HepG2 (cell line): ENCODE measurements at regions not wholly inside any gene's neighbourhood (a gene's known extent, or its start where the extent isn't known, plus 50 kb on each side); places are given as distances from the start of the nearest gene placed in this dataset.

Experiments
- ATAC-seq: fragments of 200-7000 bp; cut with Tn5 transposase; 3 replicates; pipeline ENCODE4 v1.9.1; 2020; ENCODE audit warnings: mild to moderate bottlenecking, moderate library complexity
- BruUV-seq: library from RNA; stranded (reverse); fragments of 400-500 nt; replicated peaks from 2 replicates; lab custom pipeline; 2021; lab: Mats Ljungman, UMichigan
- CTCF ChIA-PET: fragments of 300-600 bp; formaldehyde crosslinking; extraction: SDS; loops from one replicate; lab custom pipeline; 2021; ENCODE audit warnings: low total read pairs, inconsistent platforms, low intra/inter-chr PET ratio; lab: Yijun Ruan, JAX
- POLR2A ChIA-PET: fragments of 350-600 bp; sonication (Branson Sonifier 250); formaldehyde crosslinking; loops from one replicate; lab custom pipeline; 2020; ENCODE audit warnings: antibody characterized with exemption, inconsistent platforms; lab: Yijun Ruan, JAX
- DNase-seq: peaks from one replicate; pipeline ENCODE4 v3.0.0-alpha.2; 2015; ENCODE audit warnings: low spot score
- FAIRE-seq: peaks from 3 replicates; lab custom pipeline; 2011; peaks lifted over from hg19 to GRCh38; lab: Jason Lieb, UNC
- H2AFZ ChIP-seq: one replicate; pipeline ENCODE4 v1.6.1; 2011; ENCODE audit warnings: low read length, inconsistent platforms
- H3K27ac ChIP-seq: fragments of 300-600 bp; 3 replicates; pipeline ENCODE4 v1.8.0; 2011; ENCODE audit warnings: mixed run types, mild to moderate bottlenecking, mixed read lengths, low read length, inconsistent platforms; ENCODE audit not compliant: insufficient read depth; ENCODE audit errors: extremely low read length
- H3K27me3 ChIP-seq, 2 experiments: fragments of 200-600 bp in 1 of 2; 2 replicates in 1 of 2; 3 replicates in 1 of 2; pipeline versions ENCODE4 v1.6.0 to v1.8.0; 2011; ENCODE audit warnings: low read length in 2 of 2, mild to moderate bottlenecking in 2 of 2, moderate library complexity in 2 of 2, inconsistent platforms in 1 of 2; ENCODE audit not compliant: insufficient read depth in 2 of 2, control insufficient read depth in 1 of 2
- H3K36me3 ChIP-seq, 2 experiments: fragments of 200-600 bp in 1 of 2; replicated peaks in 1 of 2; 2 replicates in 1 of 2; 3 replicates in 1 of 2; pipeline versions ENCODE4 v1.5.1 to v1.8.0; 2011; ENCODE audit warnings: low read length in 2 of 2, inconsistent platforms in 1 of 2; ENCODE audit not compliant: insufficient read depth in 2 of 2, control insufficient read depth in 1 of 2
- H3K4me1 ChIP-seq: 2 replicates; pipeline ENCODE4 v1.5.1; 2012; ENCODE audit warnings: low read length, inconsistent platforms; ENCODE audit not compliant: insufficient read depth
- H3K4me2 ChIP-seq: 2 replicates; pipeline ENCODE4 v1.6.0; 2011; ENCODE audit warnings: low read depth, low read length, inconsistent platforms
- H3K4me3 ChIP-seq, 3 experiments: fragments of 200-600 bp in 1 of 3; sonication (generic), shearing (Covaris generic) in 1 of 3; replicated peaks in 1 of 3; 2 replicates each; pipeline ENCODE4 v1.5.1; 2011 to 2016; ENCODE audit warnings: low read length in 3 of 3, inconsistent platforms in 2 of 3, low read depth in 2 of 3, mild to moderate bottlenecking in 2 of 3, control low read depth in 1 of 3, mixed read lengths in 1 of 3; ENCODE audit not compliant: insufficient read depth in 1 of 3
- H3K79me2 ChIP-seq: one replicate; pipeline ENCODE4 v1.6.1; 2011; ENCODE audit warnings: low read length, inconsistent platforms; ENCODE audit not compliant: insufficient read depth
- H3K9ac ChIP-seq: 2 replicates; pipeline ENCODE4 v1.6.0; 2011; ENCODE audit warnings: mild to moderate bottlenecking, low read depth, low read length, inconsistent platforms; ENCODE audit not compliant: insufficient read depth
- H3K9me3 ChIP-seq: 2 replicates; pipeline ENCODE4 v1.5.1; 2012; ENCODE audit warnings: mild to moderate bottlenecking, low read length
- H4K20me1 ChIP-seq: 2 replicates; pipeline ENCODE4 v1.6.0; 2011; ENCODE audit warnings: inconsistent platforms, mild to moderate bottlenecking, low read length, moderate library complexity; ENCODE audit not compliant: insufficient read depth
- HIVEP1 ChIP-seq: sonication (generic); formaldehyde crosslinking; IDR thresholded peaks from 2 replicates; pipeline ENCODE4 v1.4.0; 2020; ENCODE audit warnings: mild to moderate bottlenecking, missing genetic modification reagents
- KDM6A ChIP-seq: IDR thresholded peaks from 2 replicates; pipeline ENCODE4 v1.6.1; 2016; ENCODE audit warnings: low read depth
- NFIC ChIP-seq: IDR thresholded peaks from 2 replicates; pipeline ENCODE4 v1.6.1; 2012; ENCODE audit warnings: mild to moderate bottlenecking, low read length, inconsistent platforms
- NKX3-1 ChIP-seq: sonication (generic); formaldehyde crosslinking; IDR thresholded peaks from 2 replicates; pipeline ENCODE4 v1.5.0; 2020; ENCODE audit warnings: missing genetic modification reagents
- PAWR ChIP-seq: sonication (generic); formaldehyde crosslinking; IDR thresholded peaks from 2 replicates; pipeline ENCODE4 v1.4.0; 2020; ENCODE audit warnings: missing genetic modification reagents, mild to moderate bottlenecking, borderline replicate concordance
- SIX1 ChIP-seq: sonication (generic); formaldehyde crosslinking; IDR thresholded peaks from 2 replicates; pipeline ENCODE4 v1.4.0; 2020; ENCODE audit warnings: missing genetic modification reagents, borderline replicate concordance
- WGBS: methylation state at CpG from one replicate; pipeline ENCODE4 v1.1.6; 2017; ENCODE audit warnings: low lambda C conversion rate; 5-methylcytosine and 5-hydroxymethylcytosine counted together
- in situ Hi-C: cut with HindIII; loops from 2 replicates; pipeline ENCODE4 v1.10.0; 2017; ENCODE audit warnings: low pct_unique_long_range_greater_than_20kb; ENCODE audit not compliant: extremely low pct_ligation_motif_present
- intact Hi-C: fragments of 100-400 bp; cut with micrococcal nuclease; formaldehyde crosslinking; loops from one replicate; pipeline ENCODE4 v1.10.0; 2022; ENCODE audit not compliant: unreplicated experiment
- TF ChIP-seq, protein P1 (sequence below): sonication (generic); formaldehyde crosslinking; IDR thresholded peaks from 2 replicates; pipeline ENCODE4 v1.8.0; 2022; ENCODE audit warnings: mild to moderate bottlenecking, missing genetic modification reagents; ENCODE audit not compliant: insufficient replicate concordance
- TF ChIP-seq, protein P2 (sequence below): sonication (generic); formaldehyde crosslinking; conservative IDR thresholded peaks from 2 replicates; pipeline ENCODE4 v1.4.0; 2020; ENCODE audit warnings: missing genetic modification reagents

DNA sequence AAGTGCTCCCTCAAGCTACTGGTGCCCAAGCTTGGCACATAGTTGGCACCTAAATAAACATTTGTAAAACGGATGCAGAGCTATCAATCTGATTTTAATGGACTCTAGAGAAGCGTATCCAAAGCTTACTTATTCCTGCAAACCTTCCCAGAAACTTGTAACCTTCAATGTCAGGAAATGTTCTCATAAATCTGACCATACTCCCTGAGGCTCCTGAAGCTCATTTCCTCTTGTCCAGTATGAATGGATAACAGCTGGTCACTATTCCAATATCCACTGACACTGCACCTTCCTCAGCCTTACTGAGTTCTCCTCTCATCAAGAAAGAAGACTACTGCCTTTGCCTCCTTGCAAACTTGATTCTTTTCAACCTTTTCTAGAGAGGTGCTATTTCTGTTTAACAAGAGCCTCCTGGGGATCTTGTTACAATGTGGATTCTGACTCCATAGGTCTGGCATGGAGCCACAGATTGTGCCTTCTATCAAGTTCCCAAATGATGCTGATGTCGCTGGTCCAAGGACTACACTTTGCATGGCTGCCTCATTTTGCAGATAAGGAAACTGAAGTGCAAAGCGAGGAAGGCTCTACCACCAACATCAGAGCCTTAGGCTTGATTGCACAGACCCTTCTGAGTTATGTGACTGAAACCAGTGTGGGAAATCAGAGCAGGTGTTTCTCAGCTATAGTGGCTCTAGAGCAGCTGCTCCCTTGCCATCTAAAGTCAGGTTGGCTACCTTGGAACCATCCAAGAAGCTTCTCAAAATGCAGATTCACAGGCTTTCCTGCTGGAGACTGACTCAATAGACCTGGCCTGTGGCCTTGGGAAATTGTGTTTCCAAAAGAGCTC is 377.8 kb downstream of the SOX9 start:
- in situ Hi-C loops = no loop called here
- DNase-seq (no peak), ATAC-seq (no peak), FAIRE-seq (no peak)
- no peaks in the 10 kb centered on the region for H3K27me3 ChIP-seq
- POLR2A ChIA-PET = interaction anchor here (1.3 kb wide), 1 partner anchor 20 kb away, joined by 5 read pairs; no protein-coding TSS in a partner anchor
- no peak overlapping the region for H3K9ac ChIP-seq
- no peak overlapping the region for H3K4me2 ChIP-seq
- TF ChIP-seq NKX3-1 (CRISPR knock-in tag) = no peak
- no peak for TF ChIP-seq KDM6A (CRISPR knock-in tag)
- TF ChIP-seq SIX1 = no peak
- no peak overlapping the region for H3K27ac ChIP-seq
- 91% methylated on average over 4 of the region's 4 CpGs for WGBS
- no TSS peak for BruUV-seq
- peaks cover 0 to 1% of the 10 kb centered on the region in 2 experiments; a peak in 2 of 5 replicates for H3K36me3 ChIP-seq
- H3K9me3 ChIP-seq = no peaks in the 10 kb centered on the region
- no peak overlapping the region for H2AFZ ChIP-seq
- no peak overlapping the region for H3K4me3 ChIP-seq
- intact Hi-C loops = no loop called here
- peaks cover 61% of the 10 kb centered on the region for H3K4me1 ChIP-seq
- peaks cover 85% of the 10 kb centered on the region for H3K79me2 ChIP-seq
- CTCF ChIA-PET = no interaction called here
- H4K20me1 ChIP-seq = 0 out of 2 replicates have a peak, but pooled peaks cover 5% of the 10 kb centered on the region

DNA sequence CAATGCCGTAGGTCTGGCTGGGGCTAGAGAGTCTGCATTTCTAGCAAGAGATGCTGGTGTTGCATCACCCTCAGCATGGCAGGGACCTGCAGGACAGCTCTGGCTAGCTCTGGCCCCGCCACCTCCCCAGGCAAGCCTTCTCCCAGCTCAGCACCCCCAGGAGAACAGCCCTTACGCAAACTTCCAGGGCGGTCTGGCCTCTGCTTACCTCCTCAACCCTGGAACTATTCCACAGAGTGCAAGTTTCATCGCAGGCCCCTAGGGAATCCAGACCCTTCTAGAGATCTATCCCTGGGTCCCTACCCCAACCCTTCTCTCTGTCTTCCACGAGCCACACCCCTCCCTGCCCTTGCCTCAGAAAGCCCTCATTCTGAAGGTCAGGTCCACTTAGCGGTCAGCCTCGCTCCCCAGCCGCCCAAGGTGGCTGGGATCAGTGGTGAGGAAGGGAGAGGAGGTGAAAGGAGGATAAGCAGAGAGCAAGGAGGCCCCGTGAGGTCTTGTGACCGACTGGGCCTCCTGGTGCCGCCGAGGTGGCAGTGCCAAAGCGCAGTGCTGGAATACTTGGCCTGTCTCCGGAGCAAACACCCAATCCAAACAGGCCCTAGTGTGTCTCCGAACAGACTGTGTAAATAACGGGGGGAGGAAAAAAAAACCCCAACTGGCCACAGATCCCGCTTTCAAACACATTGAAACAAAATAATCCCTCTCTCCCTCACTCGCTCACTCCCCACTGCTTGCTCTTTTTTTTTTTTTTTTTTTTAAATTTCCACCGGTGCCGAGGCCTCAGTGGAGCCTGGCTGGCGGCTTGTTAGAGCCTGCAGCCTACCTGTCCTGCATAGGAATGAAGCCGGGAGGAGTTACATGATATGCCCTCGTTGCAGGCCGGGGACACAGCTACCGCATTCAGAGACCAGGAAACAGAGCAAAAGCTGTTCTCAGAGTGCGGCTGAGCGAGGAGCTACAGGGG is 380.9 kb downstream of the SOX9 start:
- Histone ChIP-seq H3K9ac (peak overlapping the region; percentile 77), H3K36me3 (peaks cover 0 to 1% of the 10 kb centered on the region in 2 experiments; a peak in 1 of 5 replicates), H3K4me1 (peaks cover 54% of the 10 kb centered on the region), H3K79me2 (peaks cover 82% of the 10 kb centered on the region), H4K20me1 (0 out of 2 replicates have a peak, but pooled peaks cover 5% of the 10 kb centered on the region), H2AFZ (peak overlapping the region; percentile 37), H3K27me3 (no peaks in the 10 kb centered on the region), H3K4me2 (peak overlapping the region; percentile 99), H3K9me3 (no peaks in the 10 kb centered on the region), H3K27ac (peak overlapping the region; percentile 78), H3K4me3 (peak overlapping the region; percentile 60 to 78 (median 60))
- BruUV-seq = TSS peak; percentile 47
- ChIA-PET POLR2A (interaction anchor here (0.6 to 3.4 kb wide), 29 partner anchors 9 to 820 kb away, joined by 3 to 32 read pairs (median 4); partner anchors contain the start of gene SOX9), CTCF (no interaction called here)
- FAIRE-seq (peak; percentile 64), ATAC-seq (peak; percentile 86), DNase-seq (peak; percentile 89)
- intact Hi-C loops = loop anchor here (1.0 to 5.0 kb wide), 4 partner anchors 18 to 381 kb away; no protein-coding TSS in a partner anchor
- WGBS = 2% methylated on average over 26 of the region's 28 CpGs
- in situ Hi-C loops = no loop called here
- TF ChIP-seq, protein P1, sequence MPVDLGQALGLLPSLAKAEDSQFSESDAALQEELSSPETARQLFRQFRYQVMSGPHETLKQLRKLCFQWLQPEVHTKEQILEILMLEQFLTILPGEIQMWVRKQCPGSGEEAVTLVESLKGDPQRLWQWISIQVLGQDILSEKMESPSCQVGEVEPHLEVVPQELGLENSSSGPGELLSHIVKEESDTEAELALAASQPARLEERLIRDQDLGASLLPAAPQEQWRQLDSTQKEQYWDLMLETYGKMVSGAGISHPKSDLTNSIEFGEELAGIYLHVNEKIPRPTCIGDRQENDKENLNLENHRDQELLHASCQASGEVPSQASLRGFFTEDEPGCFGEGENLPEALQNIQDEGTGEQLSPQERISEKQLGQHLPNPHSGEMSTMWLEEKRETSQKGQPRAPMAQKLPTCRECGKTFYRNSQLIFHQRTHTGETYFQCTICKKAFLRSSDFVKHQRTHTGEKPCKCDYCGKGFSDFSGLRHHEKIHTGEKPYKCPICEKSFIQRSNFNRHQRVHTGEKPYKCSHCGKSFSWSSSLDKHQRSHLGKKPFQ = no peak
- TF ChIP-seq, protein P2, sequence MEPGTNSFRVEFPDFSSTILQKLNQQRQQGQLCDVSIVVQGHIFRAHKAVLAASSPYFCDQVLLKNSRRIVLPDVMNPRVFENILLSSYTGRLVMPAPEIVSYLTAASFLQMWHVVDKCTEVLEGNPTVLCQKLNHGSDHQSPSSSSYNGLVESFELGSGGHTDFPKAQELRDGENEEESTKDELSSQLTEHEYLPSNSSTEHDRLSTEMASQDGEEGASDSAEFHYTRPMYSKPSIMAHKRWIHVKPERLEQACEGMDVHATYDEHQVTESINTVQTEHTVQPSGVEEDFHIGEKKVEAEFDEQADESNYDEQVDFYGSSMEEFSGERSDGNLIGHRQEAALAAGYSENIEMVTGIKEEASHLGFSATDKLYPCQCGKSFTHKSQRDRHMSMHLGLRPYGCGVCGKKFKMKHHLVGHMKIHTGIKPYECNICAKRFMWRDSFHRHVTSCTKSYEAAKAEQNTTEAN = no peak
- TF ChIP-seq NFIC (peak; percentile 45; the same call in 1 of the 2 replicates), PAWR (CRISPR knock-in tag) (no peak), HIVEP1 (CRISPR knock-in tag) (no peak)
